ENCODE measurements at regions not wholly inside any gene's neighbourhood (a gene's known extent, or its start where the extent isn't known, plus 50 kb on each side); places are given as distances from the start of the nearest gene placed in this dataset.

GRCh38 chr11:70818351-70818750, 420.0 kb downstream of the CTTN start:
- TF ChIP-seq MAX (IDR thresholded peaks at IDR 0.05; ENCODE audit: low read depth, low read length) (no peak), CTCF (IDR thresholded peaks at IDR 0.05; ENCODE audit: low read depth, low read length) (no peak), MYC (IDR thresholded peaks at IDR 0.05; ENCODE audit: low read depth, low read length) (no peak), POLR2A (IDR thresholded peaks at IDR 0.05; ENCODE audit: extremely low read depth, insufficient read length) (no peak)

GRCh38 chr11:70819022-70819421, 420.7 kb downstream of the CTTN start:
- TF ChIP-seq POLR2A (IDR thresholded peaks at IDR 0.05; ENCODE audit: extremely low read depth, insufficient read length): no peak
- TF ChIP-seq MYC (IDR thresholded peaks at IDR 0.05; ENCODE audit: low read depth, low read length): no peak
- DNase-seq (ENCODE audit: low read depth): no peak
- no peak overlapping the region for H3K4me3 ChIP-seq (ENCODE audit: low read depth, low read length)

More at GRCh38 chr11:70818351-70818750, 420.0 kb downstream of the CTTN start:
- no peak for DNase-seq (ENCODE audit: low read depth)
- no peak overlapping the region for H3K4me3 ChIP-seq (ENCODE audit: low read depth, low read length)

- no peak overlapping the region for H3K4me3 ChIP-seq (ENCODE audit: low read depth, low read length)
- TF ChIP-seq MAX (IDR thresholded peaks at IDR 0.05; ENCODE audit: low read depth, low read length): no peak
- no peak for TF ChIP-seq POLR2A (IDR thresholded peaks at IDR 0.05; ENCODE audit: extremely low read depth, insufficient read length)
- TF ChIP-seq MYC (IDR thresholded peaks at IDR 0.05; ENCODE audit: low read depth, low read length): no peak
- TF ChIP-seq CTCF (IDR thresholded peaks at IDR 0.05; ENCODE audit: low read depth, low read length): no peak
- DNase-seq (ENCODE audit: low read depth): no peak
These were observed 422.0 kb downstream of the CTTN start for GRCh38 chr11:70820311-70820710.

- no peak for TF ChIP-seq MAX (IDR thresholded peaks at IDR 0.05; ENCODE audit: low read depth, low read length)
- no peak for TF ChIP-seq CTCF (IDR thresholded peaks at IDR 0.05; ENCODE audit: low read depth, low read length)
- no peak for TF ChIP-seq POLR2A (IDR thresholded peaks at IDR 0.05; ENCODE audit: extremely low read depth, insufficient read length)
- TF ChIP-seq MYC (IDR thresholded peaks at IDR 0.05; ENCODE audit: low read depth, low read length): no peak
- DNase-seq (ENCODE audit: low read depth): no peak
- no peak overlapping the region for H3K4me3 ChIP-seq (ENCODE audit: low read depth, low read length)
These were observed 422.4 kb downstream of the CTTN start for GRCh38 chr11:70820712-70821111.

- no peak for DNase-seq (ENCODE audit: low read depth)
- no peak overlapping the region for H3K4me3 ChIP-seq (ENCODE audit: low read depth, low read length)
- TF ChIP-seq MAX (IDR thresholded peaks at IDR 0.05; ENCODE audit: low read depth, low read length) (no peak), MYC (IDR thresholded peaks at IDR 0.05; ENCODE audit: low read depth, low read length) (no peak), CTCF (IDR thresholded peaks at IDR 0.05; ENCODE audit: low read depth, low read length) (no peak), POLR2A (IDR thresholded peaks at IDR 0.05; ENCODE audit: extremely low read depth, insufficient read length) (no peak)
These were observed 425.4 kb downstream of the CTTN start for GRCh38 chr11:70823771-70824170.

- TF ChIP-seq MYC (IDR thresholded peaks at IDR 0.05; ENCODE audit: low read depth, low read length) (no peak), MAX (IDR thresholded peaks at IDR 0.05; ENCODE audit: low read depth, low read length) (no peak), POLR2A (IDR thresholded peaks at IDR 0.05; ENCODE audit: extremely low read depth, insufficient read length) (no peak), CTCF (IDR thresholded peaks at IDR 0.05; ENCODE audit: low read depth, low read length) (no peak)
- no peak overlapping the region for H3K4me3 ChIP-seq (ENCODE audit: low read depth, low read length)
- DNase-seq (ENCODE audit: low read depth): no peak
These were observed 426.4 kb downstream of the CTTN start for GRCh38 chr11:70824605-70825245.

Data from NB4 (cell line).